ENCODE measurements at regions not wholly inside any gene's neighbourhood (a gene's known extent, or its start where the extent isn't known, plus 50 kb on each side); places are given as distances from the start of the nearest gene placed in this dataset.

DNA sequence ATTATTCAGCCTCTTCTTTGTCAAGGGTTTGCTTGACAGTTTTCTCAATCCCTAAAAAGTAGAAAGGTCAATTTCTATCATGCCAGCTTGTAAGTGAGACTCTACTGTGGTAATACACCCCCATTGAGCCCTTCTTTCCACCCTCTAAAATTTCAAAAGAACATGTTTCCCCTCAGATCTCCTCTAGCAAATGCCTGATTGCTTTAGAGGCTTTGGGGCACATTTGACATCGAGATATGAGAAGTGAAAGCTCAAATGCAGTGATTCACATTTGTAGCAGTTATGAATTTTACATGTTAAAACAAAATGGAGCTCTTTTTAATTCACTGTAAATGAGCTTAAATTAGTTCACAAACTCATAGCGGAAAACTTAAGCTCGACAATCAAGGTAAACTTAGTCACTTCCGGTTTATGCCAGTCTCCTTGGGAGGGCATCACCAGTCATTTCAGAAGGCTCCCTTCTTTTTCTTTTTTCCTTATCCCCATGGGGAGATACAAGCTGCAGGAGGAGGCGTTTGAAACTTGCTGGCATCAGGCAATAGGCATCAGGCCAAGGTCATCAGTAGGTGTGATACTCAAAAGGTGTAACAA, 55.3 kb upstream of the ADO start:
- TF ChIP-seq, protein P1, sequence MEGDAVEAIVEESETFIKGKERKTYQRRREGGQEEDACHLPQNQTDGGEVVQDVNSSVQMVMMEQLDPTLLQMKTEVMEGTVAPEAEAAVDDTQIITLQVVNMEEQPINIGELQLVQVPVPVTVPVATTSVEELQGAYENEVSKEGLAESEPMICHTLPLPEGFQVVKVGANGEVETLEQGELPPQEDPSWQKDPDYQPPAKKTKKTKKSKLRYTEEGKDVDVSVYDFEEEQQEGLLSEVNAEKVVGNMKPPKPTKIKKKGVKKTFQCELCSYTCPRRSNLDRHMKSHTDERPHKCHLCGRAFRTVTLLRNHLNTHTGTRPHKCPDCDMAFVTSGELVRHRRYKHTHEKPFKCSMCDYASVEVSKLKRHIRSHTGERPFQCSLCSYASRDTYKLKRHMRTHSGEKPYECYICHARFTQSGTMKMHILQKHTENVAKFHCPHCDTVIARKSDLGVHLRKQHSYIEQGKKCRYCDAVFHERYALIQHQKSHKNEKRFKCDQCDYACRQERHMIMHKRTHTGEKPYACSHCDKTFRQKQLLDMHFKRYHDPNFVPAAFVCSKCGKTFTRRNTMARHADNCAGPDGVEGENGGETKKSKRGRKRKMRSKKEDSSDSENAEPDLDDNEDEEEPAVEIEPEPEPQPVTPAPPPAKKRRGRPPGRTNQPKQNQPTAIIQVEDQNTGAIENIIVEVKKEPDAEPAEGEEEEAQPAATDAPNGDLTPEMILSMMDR (IDR thresholded peaks at IDR 0.05; ENCODE audit: low read depth, low read length), result no peak
- DNase-seq (ENCODE audit: low read depth in 2 of 2), result no peak
- H3K4me3 ChIP-seq (replicated peaks in 1 of 2; ENCODE audit: low read depth in 2 of 2, low read length in 2 of 2), result no peak overlapping the region
